Pons (tissue), 1 donor: ENCODE measurements at regions not wholly inside any gene's neighbourhood (a gene's known extent, or its start where the extent isn't known, plus 50 kb on each side); places are given as distances from the start of the nearest gene placed in this dataset.

Source experiments
- DNase-seq: peaks from one replicate; pipeline ENCODE4 v3.0.0-alpha.2; 2016; ENCODE audit warnings: low spot score

GRCh38 chr6:53974941-53975340 lies 136.3 kb upstream of the MLIP start:
- peak; percentile 85 for DNase-seq

- no peak for DNase-seq
These were observed 135.2 kb upstream of the MLIP start for GRCh38 chr6:53975941-53976615.

- no peak for DNase-seq
These were observed 133.7 kb upstream of the MLIP start for GRCh38 chr6:53977551-53977950.

- DNase-seq, result peak; percentile 42
These were observed 131.7 kb upstream of the MLIP start for GRCh38 chr6:53979468-53980067.

- no peak for DNase-seq
These were observed 128.7 kb upstream of the MLIP start for GRCh38 chr6:53982366-53983050.

- no peak for DNase-seq
These were observed 127.9 kb upstream of the MLIP start for GRCh38 chr6:53983301-53983700.

GRCh38 chr6:53984163-53984562 lies 127.1 kb upstream of the MLIP start:
- no peak for DNase-seq

GRCh38 chr6:53984581-53984980 lies 126.7 kb upstream of the MLIP start:
- DNase-seq, result no peak

GRCh38 chr6:53985366-53985765 lies 125.9 kb upstream of the MLIP start:
- no peak for DNase-seq

GRCh38 chr6:53986165-53986720 lies 125.0 kb upstream of the MLIP start:
- DNase-seq, result peak; percentile 42

- DNase-seq, result no peak
These were observed 124.3 kb upstream of the MLIP start for GRCh38 chr6:53986721-53987521.

- no peak for DNase-seq
These were observed 123.7 kb upstream of the MLIP start for GRCh38 chr6:53987522-53987888.

GRCh38 chr6:53989504-53989903 lies 121.7 kb upstream of the MLIP start:
- DNase-seq, result no peak

GRCh38 chr6:53992522-53992921 lies 118.7 kb upstream of the MLIP start:
- no peak for DNase-seq

GRCh38 chr6:53994201-53994600 lies 117.0 kb upstream of the MLIP start:
- DNase-seq, result no peak

- DNase-seq, result no peak
These were observed 115.3 kb upstream of the MLIP start for GRCh38 chr6:53995935-53996334.

- DNase-seq, result no peak
These were observed 112.9 kb upstream of the MLIP start for GRCh38 chr6:53998303-53998702.

GRCh38 chr6:53999088-53999755 lies 112.0 kb upstream of the MLIP start:
- no peak for DNase-seq

GRCh38 chr6:54002116-54002515 lies 109.1 kb upstream of the MLIP start:
- no peak for DNase-seq

GRCh38 chr6:54003316-54003715 lies 107.9 kb upstream of the MLIP start:
- no peak for DNase-seq

GRCh38 chr6:54008589-54008988 lies 102.7 kb upstream of the MLIP start:
- no peak for DNase-seq
